Lower leg skin (tissue), 3 donors: ENCODE measurements at regions not wholly inside any gene's neighbourhood (a gene's known extent, or its start where the extent isn't known, plus 50 kb on each side); places are given as distances from the start of the nearest gene placed in this dataset.

ENCODE experiments used
- CTCF ChIP-seq, 3 donors: fragments of 450-650 bp; IDR thresholded peaks; one replicate each; pipeline ENCODE4 v1.5.1; 2016; ENCODE audit warnings: antibody characterized with exemption in 3 of 3, mild to moderate bottlenecking in 3 of 3, moderate library complexity in 2 of 3
- POLR2A ChIP-seq, 2 donors: fragments of 450-650 bp; IDR thresholded peaks; one replicate each; pipeline ENCODE4 v1.6.1; 2016 to 2017; ENCODE audit warnings: antibody characterized with exemption in 2 of 2, mild to moderate bottlenecking in 1 of 2, moderate library complexity in 1 of 2

- TF ChIP-seq CTCF (IDR thresholded peaks at IDR 0.05) (no peak), POLR2A (IDR thresholded peaks at IDR 0.05) (no peak)
These were observed 199.3 kb upstream of the CTTNBP2NL start for GRCh38 chr1:112196731-112197130.
